Mesendoderm (in vitro differentiated cells): ENCODE measurements at regions not wholly inside any gene's neighbourhood (a gene's known extent, or its start where the extent isn't known, plus 50 kb on each side); places are given as distances from the start of the nearest gene placed in this dataset. TPM values are rescaled to one million over a fixed set of nuclear protein-coding genes. Genes with fewer than 3 reads are reported as not detected.

Experiments
- small RNA-seq: library from polyadenylated mRNA; stranded (forward); fragments of <200 nt; extraction: miRNeasy Mini kit (QIAGEN cat#:217004); gene quantifications from one replicate; pipeline ENCODE3, GENCODE V24; 2013; ENCODE audit not compliant: insufficient read depth

Small RNA genes lying in the stretch of these regions (small RNA-seq; reads per million reads assigned to genes)
- gene RNU1-146P: not detected
